D721Med (cell line): ENCODE measurements at regions not wholly inside any gene's neighbourhood (a gene's known extent, or its start where the extent isn't known, plus 50 kb on each side); places are given as distances from the start of the nearest gene placed in this dataset.

Source experiments
- DNase-seq: peaks from one replicate; pipeline ENCODE4 v3.0.0; 2011; ENCODE audit warnings: low spot score; ENCODE audit not compliant: insufficient read length
- FAIRE-seq: peaks from 2 replicates; lab custom pipeline; 2011; peaks lifted over from hg19 to GRCh38; lab: Jason Lieb, UNC
- TF ChIP-seq, protein P1 (sequence below): IDR thresholded peaks from 2 replicates; pipeline ENCODE4 v1.5.1; 2012; ENCODE audit warnings: mild to moderate bottlenecking, control low read depth; ENCODE audit not compliant: insufficient read depth; ENCODE audit errors: missing control alignments

- FAIRE-seq (no peak), DNase-seq (no peak)
- TF ChIP-seq, protein P1, sequence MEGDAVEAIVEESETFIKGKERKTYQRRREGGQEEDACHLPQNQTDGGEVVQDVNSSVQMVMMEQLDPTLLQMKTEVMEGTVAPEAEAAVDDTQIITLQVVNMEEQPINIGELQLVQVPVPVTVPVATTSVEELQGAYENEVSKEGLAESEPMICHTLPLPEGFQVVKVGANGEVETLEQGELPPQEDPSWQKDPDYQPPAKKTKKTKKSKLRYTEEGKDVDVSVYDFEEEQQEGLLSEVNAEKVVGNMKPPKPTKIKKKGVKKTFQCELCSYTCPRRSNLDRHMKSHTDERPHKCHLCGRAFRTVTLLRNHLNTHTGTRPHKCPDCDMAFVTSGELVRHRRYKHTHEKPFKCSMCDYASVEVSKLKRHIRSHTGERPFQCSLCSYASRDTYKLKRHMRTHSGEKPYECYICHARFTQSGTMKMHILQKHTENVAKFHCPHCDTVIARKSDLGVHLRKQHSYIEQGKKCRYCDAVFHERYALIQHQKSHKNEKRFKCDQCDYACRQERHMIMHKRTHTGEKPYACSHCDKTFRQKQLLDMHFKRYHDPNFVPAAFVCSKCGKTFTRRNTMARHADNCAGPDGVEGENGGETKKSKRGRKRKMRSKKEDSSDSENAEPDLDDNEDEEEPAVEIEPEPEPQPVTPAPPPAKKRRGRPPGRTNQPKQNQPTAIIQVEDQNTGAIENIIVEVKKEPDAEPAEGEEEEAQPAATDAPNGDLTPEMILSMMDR = no peak
These were observed 1094.9 kb upstream of the AUTS2 start for GRCh38 chr7:68503400-68503799.

- TF ChIP-seq, protein P1 = no peak
- no peak for FAIRE-seq
These were observed 1093.6 kb upstream of the AUTS2 start for GRCh38 chr7:68504716-68505115.

DNA sequence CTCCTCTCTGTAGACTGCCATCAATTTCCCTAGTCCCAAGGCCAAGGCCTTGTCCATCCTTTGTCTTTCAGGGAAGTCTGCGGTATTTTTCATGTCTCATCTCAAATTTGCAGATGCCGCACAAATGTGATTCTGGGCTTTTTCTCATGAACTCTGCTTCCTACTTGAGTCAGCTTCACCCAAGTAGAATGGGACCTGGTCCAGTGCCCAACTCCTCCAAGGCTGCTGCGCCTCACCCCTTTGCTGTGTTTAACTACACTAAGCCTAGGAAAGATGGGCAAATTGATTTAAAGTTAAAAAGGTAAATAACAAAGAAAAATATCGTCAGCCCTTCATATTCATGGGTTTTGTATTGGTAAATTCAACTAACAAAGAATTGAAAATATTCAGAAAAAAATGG, 1092.6 kb upstream of the AUTS2 start:
- TF ChIP-seq, protein P1 = no peak
- FAIRE-seq = no peak
- no peak for DNase-seq

More at GRCh38 chr7:68504716-68505115, 1093.6 kb upstream of the AUTS2 start:
- no peak for DNase-seq

- FAIRE-seq (peak; percentile 6), DNase-seq (no peak)
- TF ChIP-seq, protein P1 = no peak
These were observed 1090.6 kb upstream of the AUTS2 start for GRCh38 chr7:68507668-68508067.

DNA sequence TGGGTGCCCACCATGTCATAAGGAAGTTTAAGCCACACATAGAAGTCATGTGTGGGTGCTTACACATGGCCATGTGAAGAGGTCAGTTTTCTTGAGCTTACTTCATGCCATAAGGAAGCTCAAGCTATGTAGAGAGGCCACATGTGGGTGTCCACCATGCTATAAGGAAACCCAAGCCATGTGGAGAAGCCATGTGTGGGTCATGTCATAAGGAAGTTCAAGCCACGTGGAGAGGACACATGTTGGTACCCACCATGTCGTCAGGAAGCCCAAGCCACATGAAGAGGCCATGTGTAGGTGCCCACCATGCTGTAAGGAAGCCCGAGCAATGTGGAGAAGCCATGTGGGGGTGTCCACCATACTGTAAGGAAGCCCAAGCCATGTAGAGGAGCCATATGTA, 1089.2 kb upstream of the AUTS2 start:
- no peak for FAIRE-seq
- no peak for DNase-seq
- TF ChIP-seq, protein P1 = no peak

DNA sequence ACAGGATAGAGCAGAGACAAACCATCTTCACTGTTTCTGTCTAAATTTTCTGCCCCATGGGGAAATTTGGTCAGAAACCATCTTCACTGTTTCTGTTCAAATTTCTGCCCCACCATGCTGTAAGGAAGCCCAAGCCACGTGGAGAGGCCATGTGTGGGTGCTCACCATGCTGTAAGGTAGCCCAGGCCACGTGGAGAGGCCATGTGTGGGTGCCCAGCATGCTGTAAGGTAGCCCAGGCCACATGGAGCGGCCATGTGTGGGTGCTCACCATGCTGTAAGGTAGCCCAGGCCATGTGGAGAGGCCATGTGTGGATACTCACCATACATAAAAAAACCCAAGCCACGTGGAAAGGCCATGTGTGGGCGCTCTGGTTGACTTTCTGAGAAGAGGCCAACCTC, 1088.7 kb upstream of the AUTS2 start:
- DNase-seq (no peak), FAIRE-seq (no peak)
- TF ChIP-seq, protein P1 = no peak

GRCh38 chr7:68511281-68511680, 1087.0 kb upstream of the AUTS2 start:
- TF ChIP-seq, protein P1 = no peak
- peak; percentile 23 for DNase-seq
- peak; percentile 55 for FAIRE-seq
